ENCODE measurements at regions not wholly inside any gene's neighbourhood (a gene's known extent, or its start where the extent isn't known, plus 50 kb on each side); places are given as distances from the start of the nearest gene placed in this dataset.

- no peak for DNase-seq (ENCODE audit: low read depth, low spot score)
- Histone ChIP-seq H3K4me1 (ENCODE audit: control insufficient read depth, insufficient read depth, low read length) (no peaks in the 10 kb centered on the region), H3K4me3 (ENCODE audit: low read depth in 2 of 2, low read length in 2 of 2) (no peak overlapping the region), H3K9me3 (ENCODE audit: control insufficient read depth, insufficient read depth, low read depth, low read length) (no peaks in the 10 kb centered on the region), H3K36me3 (ENCODE audit: control insufficient read depth, insufficient read depth, low read length) (no peaks in the 10 kb centered on the region), H3K27ac (ENCODE audit: low read length) (no peak overlapping the region), H3K27me3 (ENCODE audit: control insufficient read depth, insufficient read depth, low read length) (no peaks in the 10 kb centered on the region)
- in situ Hi-C loops (cut with HindIII; ENCODE audit: low pct_unique_long_range_greater_than_20kb, low sequenced_read_pairs) (no loop called here), intact Hi-C loops (cut with micrococcal nuclease; ENCODE audit: unreplicated experiment) (no loop called here)
- ChIA-PET CTCF (no interaction called here), POLR2A (no interaction called here)
- BruUV-seq (replicated peaks), result no TSS peak
- no peak for ATAC-seq
- TF ChIP-seq SIN3A (IDR thresholded peaks at IDR 0.05; ENCODE audit: borderline replicate concordance, insufficient read depth, low read depth, low read length) (no peak), POLR2AphosphoS5 (IDR thresholded peaks at IDR 0.05; ENCODE audit: low read depth, low read length) (no peak), TCF7L2 (IDR thresholded peaks at IDR 0.05; ENCODE audit: low read depth, low read length) (no peak)
- TF ChIP-seq, protein P1, sequence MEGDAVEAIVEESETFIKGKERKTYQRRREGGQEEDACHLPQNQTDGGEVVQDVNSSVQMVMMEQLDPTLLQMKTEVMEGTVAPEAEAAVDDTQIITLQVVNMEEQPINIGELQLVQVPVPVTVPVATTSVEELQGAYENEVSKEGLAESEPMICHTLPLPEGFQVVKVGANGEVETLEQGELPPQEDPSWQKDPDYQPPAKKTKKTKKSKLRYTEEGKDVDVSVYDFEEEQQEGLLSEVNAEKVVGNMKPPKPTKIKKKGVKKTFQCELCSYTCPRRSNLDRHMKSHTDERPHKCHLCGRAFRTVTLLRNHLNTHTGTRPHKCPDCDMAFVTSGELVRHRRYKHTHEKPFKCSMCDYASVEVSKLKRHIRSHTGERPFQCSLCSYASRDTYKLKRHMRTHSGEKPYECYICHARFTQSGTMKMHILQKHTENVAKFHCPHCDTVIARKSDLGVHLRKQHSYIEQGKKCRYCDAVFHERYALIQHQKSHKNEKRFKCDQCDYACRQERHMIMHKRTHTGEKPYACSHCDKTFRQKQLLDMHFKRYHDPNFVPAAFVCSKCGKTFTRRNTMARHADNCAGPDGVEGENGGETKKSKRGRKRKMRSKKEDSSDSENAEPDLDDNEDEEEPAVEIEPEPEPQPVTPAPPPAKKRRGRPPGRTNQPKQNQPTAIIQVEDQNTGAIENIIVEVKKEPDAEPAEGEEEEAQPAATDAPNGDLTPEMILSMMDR (IDR thresholded peaks at IDR 0.05), result no peak
- TF ChIP-seq, protein P2, sequence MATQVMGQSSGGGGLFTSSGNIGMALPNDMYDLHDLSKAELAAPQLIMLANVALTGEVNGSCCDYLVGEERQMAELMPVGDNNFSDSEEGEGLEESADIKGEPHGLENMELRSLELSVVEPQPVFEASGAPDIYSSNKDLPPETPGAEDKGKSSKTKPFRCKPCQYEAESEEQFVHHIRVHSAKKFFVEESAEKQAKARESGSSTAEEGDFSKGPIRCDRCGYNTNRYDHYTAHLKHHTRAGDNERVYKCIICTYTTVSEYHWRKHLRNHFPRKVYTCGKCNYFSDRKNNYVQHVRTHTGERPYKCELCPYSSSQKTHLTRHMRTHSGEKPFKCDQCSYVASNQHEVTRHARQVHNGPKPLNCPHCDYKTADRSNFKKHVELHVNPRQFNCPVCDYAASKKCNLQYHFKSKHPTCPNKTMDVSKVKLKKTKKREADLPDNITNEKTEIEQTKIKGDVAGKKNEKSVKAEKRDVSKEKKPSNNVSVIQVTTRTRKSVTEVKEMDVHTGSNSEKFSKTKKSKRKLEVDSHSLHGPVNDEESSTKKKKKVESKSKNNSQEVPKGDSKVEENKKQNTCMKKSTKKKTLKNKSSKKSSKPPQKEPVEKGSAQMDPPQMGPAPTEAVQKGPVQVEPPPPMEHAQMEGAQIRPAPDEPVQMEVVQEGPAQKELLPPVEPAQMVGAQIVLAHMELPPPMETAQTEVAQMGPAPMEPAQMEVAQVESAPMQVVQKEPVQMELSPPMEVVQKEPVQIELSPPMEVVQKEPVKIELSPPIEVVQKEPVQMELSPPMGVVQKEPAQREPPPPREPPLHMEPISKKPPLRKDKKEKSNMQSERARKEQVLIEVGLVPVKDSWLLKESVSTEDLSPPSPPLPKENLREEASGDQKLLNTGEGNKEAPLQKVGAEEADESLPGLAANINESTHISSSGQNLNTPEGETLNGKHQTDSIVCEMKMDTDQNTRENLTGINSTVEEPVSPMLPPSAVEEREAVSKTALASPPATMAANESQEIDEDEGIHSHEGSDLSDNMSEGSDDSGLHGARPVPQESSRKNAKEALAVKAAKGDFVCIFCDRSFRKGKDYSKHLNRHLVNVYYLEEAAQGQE (IDR thresholded peaks at IDR 0.05; ENCODE audit: insufficient read depth in 1 of 2, low read depth in 2 of 2, low read length in 1 of 2), result no peak
Measured at GRCh38 chr2:226351711-226352110, 447.9 kb downstream of the IRS1 start.

- POLR2A ChIA-PET, result no interaction called here
- BruUV-seq (replicated peaks), result no TSS peak
- no peak for ATAC-seq
- no peak overlapping the region for H3K4me3 ChIP-seq (ENCODE audit: low read depth in 2 of 2, low read length in 2 of 2)
- no peak overlapping the region for H3K27ac ChIP-seq (ENCODE audit: low read length)
- in situ Hi-C loops (cut with HindIII; ENCODE audit: low pct_unique_long_range_greater_than_20kb, low sequenced_read_pairs), result no loop called here
- intact Hi-C loops (cut with micrococcal nuclease; ENCODE audit: unreplicated experiment), result no loop called here
- H3K27me3 ChIP-seq (ENCODE audit: control insufficient read depth, insufficient read depth, low read length), result no peaks in the 10 kb centered on the region
- H3K9me3 ChIP-seq (ENCODE audit: control insufficient read depth, insufficient read depth, low read depth, low read length), result no peaks in the 10 kb centered on the region
- H3K4me1 ChIP-seq (ENCODE audit: control insufficient read depth, insufficient read depth, low read length), result no peaks in the 10 kb centered on the region
- H3K36me3 ChIP-seq (ENCODE audit: control insufficient read depth, insufficient read depth, low read length), result no peaks in the 10 kb centered on the region
- DNase-seq (ENCODE audit: low read depth, low spot score), result no peak
- TF ChIP-seq SIN3A (IDR thresholded peaks at IDR 0.05; ENCODE audit: borderline replicate concordance, insufficient read depth, low read depth, low read length) (no peak), POLR2AphosphoS5 (IDR thresholded peaks at IDR 0.05; ENCODE audit: low read depth, low read length) (no peak), TCF7L2 (IDR thresholded peaks at IDR 0.05; ENCODE audit: low read depth, low read length) (no peak)
- TF ChIP-seq, protein P1 (IDR thresholded peaks at IDR 0.05), result no peak
- TF ChIP-seq, protein P2 (IDR thresholded peaks at IDR 0.05; ENCODE audit: insufficient read depth in 1 of 2, low read depth in 2 of 2, low read length in 1 of 2), result no peak
- CTCF ChIA-PET, result no interaction called here
Measured at GRCh38 chr2:226339616-226340015, 460.0 kb downstream of the IRS1 start.

Data from Panc1 (cell line).